Muscle layer of duodenum (tissue), 2 donors: ENCODE measurements at regions not wholly inside any gene's neighbourhood (a gene's known extent, or its start where the extent isn't known, plus 50 kb on each side); places are given as distances from the start of the nearest gene placed in this dataset.

Experiments used
- H3K27ac ChIP-seq: one replicate; pipeline ENCODE4 v1.7.0; 2013; ENCODE audit warnings: mild to moderate bottlenecking, low read length
- H3K27me3 ChIP-seq: one replicate; pipeline ENCODE4 v1.7.0; 2013; ENCODE audit warnings: low read depth, mild to moderate bottlenecking, control low read depth, low read length
- H3K36me3 ChIP-seq, 2 donors: one replicate each; pipeline ENCODE4 v1.7.0; 2013; ENCODE audit warnings: low read length in 2 of 2, control low read depth in 1 of 2, mild to moderate bottlenecking in 1 of 2; ENCODE audit not compliant: insufficient read depth in 2 of 2, control insufficient read depth in 1 of 2
- H3K4me1 ChIP-seq, 2 donors: one replicate each; pipeline ENCODE4 v1.7.0; 2013; ENCODE audit warnings: low read length in 2 of 2, mild to moderate bottlenecking in 2 of 2, control low read depth in 1 of 2, moderate library complexity in 1 of 2; ENCODE audit not compliant: insufficient read depth in 2 of 2, control insufficient read depth in 1 of 2
- H3K4me3 ChIP-seq, 2 donors: one replicate each; pipeline ENCODE4 v1.7.0; 2013; ENCODE audit warnings: low read length in 2 of 2, low read depth in 1 of 2, mild to moderate bottlenecking in 1 of 2
- H3K9me3 ChIP-seq, 2 donors: one replicate each; pipeline ENCODE4 v1.7.0; 2013; ENCODE audit warnings: low read length in 2 of 2, control low read depth in 1 of 2, mild to moderate bottlenecking in 1 of 2; ENCODE audit not compliant: control insufficient read depth in 1 of 2
- donor health status: healthy.

DNA sequence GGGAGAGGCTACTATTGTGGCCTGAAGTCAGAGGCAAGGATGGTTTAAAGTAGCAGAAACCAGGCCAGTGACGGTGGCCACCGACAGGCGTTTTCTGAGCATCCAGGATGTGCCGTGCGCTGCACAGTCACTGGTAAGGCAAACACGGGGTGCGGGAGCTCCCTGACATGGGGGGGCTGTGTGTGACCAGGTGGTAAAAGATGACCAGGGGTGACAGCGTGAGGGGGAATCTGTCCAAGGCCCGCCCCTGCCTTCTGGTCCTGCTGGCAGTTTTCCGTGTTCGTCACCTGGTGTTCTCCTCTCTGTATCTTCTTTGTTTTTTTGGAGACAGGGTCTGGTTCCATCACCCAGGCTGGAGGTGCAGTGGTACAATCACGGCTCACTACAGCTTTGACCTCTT lies 167.4 kb downstream of the ICE1 start:
- Histone ChIP-seq H3K27ac (no peak overlapping the region), H3K9me3 (no peaks in the 10 kb centered on the region), H3K4me3 (no peak overlapping the region), H3K27me3 (no peaks in the 10 kb centered on the region), H3K36me3 (no peaks in the 10 kb centered on the region), H3K4me1 (peaks cover 0 to 8% of the 10 kb centered on the region in 2 donors)

DNA sequence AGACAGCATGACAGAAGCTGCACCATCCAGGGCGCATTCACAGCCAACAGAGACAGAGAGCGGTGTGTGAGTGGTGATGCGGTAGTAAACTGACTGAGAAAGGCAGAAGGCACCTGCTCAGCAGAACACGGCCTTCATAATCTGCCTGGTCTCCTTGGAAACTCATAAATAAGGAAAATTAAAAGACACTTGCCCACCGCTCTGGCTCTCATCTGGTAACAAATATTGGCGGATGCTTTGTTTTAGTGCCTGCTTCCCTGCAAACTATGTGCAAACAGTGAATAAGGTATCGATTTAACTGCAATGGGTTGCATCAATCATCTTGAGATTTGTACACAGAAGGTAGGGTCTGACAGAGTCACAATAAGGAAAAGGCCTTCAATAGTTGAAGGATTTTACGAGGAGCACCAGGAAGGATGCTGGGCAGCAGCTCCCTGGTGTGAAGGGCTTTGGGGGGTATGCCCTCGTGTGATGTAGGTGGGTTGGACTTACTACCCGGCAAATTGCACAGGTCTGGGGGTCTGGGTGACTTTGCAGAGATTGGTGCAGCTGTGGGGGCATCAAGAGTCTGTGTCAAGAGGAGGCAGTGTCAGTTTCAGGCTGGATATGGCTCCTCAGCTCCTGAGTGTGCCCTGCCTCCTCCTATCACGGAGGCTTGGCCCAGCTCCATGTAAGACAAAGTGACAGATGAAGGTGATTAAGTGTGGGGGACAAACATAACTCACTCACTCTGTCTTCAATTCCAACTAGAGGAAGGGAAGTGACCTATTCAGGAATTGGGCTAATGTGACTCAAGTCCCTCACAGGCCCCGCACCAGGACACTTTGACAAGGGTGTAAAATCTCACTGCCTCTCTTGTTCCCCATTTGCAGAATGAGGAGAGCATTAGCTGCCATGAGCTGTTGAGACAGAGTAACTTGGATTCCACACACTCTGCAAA lies 166.7 kb downstream of the ICE1 start:
- H3K4me1 ChIP-seq = peaks cover 0 to 11% of the 10 kb centered on the region in 2 donors

DNA sequence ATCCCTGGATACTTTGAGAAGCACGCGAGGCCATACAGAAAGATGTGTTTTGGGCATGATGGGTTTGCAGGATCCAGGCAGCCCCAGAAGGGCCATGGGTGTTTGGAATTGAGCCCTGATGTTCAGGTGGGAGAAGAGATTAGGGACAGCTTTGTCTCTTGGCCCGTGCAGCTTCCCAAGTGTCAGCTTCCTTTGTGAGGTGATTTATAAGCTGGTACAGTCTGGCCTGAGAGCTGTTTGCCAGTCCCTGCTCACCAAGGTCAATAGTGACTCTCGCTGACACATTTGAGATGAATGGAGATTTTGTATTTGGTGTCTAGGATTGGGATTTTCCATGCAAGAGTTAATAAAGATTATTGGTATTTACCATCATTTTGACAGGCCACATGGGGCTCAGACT lies 165.9 kb downstream of the ICE1 start:
- Histone ChIP-seq H3K36me3 (no peaks in the 10 kb centered on the region), H3K27ac (no peak overlapping the region), H3K27me3 (no peaks in the 10 kb centered on the region), H3K9me3 (no peaks in the 10 kb centered on the region), H3K4me1 (peaks cover 0 to 11% of the 10 kb centered on the region in 2 donors), H3K4me3 (no peak overlapping the region)

More for the DNA sequence above, 166.7 kb downstream of the ICE1 start:
- Histone ChIP-seq H3K36me3 (no peaks in the 10 kb centered on the region), H3K27ac (no peak overlapping the region), H3K9me3 (no peaks in the 10 kb centered on the region), H3K4me3 (no peak overlapping the region), H3K27me3 (no peaks in the 10 kb centered on the region)

DNA sequence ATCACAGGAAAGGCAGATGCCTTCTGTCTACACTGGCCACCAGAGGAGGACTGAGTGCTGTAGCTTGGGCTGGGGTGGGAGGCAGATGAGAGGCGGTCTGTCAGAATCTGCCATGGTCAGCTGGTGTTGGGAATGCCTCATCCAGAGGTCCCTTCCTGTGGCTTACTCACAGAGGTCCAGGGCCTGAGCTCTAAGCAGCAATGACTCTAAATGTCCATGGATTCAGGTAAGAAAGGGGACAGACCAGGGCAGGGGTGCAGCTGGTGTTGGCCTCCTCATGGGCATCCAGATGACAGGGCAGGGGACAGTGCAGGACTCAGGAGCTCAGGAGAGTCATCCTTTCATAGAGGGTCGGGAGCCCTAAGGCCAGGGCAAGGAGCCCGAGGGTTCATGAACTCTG lies 165.0 kb downstream of the ICE1 start:
- Histone ChIP-seq H3K4me3 (no peak overlapping the region), H3K36me3 (no peaks in the 10 kb centered on the region), H3K27ac (no peak overlapping the region), H3K9me3 (no peaks in the 10 kb centered on the region), H3K27me3 (no peaks in the 10 kb centered on the region), H3K4me1 (peaks cover 0 to 11% of the 10 kb centered on the region in 2 donors)

DNA sequence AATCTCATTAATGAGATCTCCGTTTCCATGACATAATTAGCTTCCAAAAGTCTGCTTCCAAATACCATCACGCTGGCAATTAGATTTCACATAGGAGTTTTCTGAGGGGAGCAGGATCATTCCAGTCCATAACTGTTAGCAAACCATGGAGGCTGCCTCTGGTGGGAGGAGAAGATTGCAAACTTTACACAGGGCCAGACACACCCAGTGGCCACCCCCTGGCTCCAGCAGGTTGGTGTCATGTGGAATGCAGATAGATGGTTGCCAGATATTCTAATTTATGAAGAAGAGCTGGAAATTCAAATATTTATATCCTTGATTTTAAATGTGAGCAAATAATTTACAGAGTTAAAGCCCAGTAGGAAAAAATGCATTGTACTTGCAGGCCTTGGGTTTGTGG lies 164.2 kb downstream of the ICE1 start:
- Histone ChIP-seq H3K4me1 (peaks cover 0 to 11% of the 10 kb centered on the region in 2 donors), H3K36me3 (no peaks in the 10 kb centered on the region), H3K4me3 (no peak overlapping the region), H3K27ac (no peak overlapping the region), H3K9me3 (no peaks in the 10 kb centered on the region), H3K27me3 (no peaks in the 10 kb centered on the region)

DNA sequence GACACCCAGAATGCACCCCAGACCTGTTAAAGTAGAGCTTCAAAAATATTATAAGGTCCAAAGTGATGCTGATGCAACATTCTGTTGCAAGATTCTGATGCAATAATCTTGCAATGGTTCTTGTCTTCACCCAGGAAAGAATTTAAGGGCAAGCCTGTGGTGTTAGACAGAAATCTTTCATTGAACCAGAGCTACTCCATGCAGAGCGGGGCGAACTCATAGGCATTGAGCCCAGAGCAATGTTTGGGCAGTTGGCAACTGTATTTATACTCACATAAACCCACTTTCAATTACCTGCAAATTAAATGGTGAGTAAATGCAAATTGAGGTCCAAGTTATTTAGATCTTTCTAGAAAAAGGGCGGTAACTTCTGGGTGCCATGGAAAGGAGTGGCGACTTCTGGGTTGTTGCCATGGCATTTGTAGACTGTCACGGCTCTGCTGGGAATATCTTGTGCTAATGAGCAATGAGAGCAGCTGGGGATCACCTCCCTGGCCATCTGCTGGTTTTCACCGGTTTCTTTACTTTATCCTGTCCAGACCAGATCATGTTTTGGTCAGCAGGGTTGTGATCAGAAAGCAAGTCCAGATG lies 163.4 kb downstream of the ICE1 start:
- peaks cover 0 to 11% of the 10 kb centered on the region in 2 donors for H3K4me1 ChIP-seq
- H3K4me3 ChIP-seq = no peak overlapping the region
- H3K9me3 ChIP-seq = no peaks in the 10 kb centered on the region
- H3K27ac ChIP-seq = no peak overlapping the region
- H3K36me3 ChIP-seq = no peaks in the 10 kb centered on the region
- no peaks in the 10 kb centered on the region for H3K27me3 ChIP-seq

DNA sequence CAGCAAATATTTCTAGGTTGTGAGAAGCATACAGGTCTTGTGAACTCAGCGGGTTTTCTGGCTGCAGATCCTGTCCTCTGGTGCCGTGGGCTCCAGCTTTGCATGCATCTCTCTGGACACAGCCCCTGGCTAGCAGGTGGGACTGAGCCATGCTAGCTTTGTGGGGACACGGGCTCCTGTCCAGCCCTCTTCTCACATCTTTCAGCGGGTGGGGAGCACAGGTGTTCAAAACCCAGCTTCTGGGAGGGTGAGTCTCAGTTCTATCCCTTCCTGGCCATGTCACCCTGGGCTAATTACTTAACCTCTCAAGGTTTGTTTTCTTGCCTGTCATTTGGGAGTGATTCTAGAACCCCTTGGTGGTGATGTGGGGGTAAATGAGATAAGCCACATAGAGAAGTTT lies 162.3 kb downstream of the ICE1 start:
- Histone ChIP-seq H3K9me3 (no peaks in the 10 kb centered on the region), H3K36me3 (no peaks in the 10 kb centered on the region), H3K4me3 (no peak overlapping the region), H3K27ac (no peak overlapping the region), H3K27me3 (no peaks in the 10 kb centered on the region), H3K4me1 (peaks cover 0 to 11% of the 10 kb centered on the region in 2 donors)

DNA sequence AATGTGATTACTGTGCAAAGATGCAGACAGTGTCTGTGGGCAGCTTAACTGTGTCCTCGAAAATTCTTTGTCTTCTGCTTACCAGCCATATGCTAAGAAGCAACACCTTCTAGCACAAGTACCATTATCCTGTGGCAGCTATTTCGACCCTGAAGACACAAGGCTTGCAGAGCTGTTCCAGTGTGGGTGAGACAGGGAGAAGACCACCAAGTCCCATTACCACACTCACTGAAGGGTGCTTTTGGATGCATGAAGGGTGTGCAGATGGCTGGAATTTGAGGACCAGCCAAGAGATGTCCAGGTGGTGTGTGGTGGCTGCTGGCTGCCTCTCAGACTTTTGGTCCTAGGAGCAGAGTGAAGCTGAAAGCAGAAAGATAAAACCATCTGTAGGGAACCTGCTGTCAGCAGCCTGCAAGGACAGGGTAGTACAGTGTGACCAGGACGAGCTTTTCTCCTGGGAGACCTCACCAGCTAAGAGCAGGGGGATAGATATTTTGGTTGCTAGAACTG lies 161.8 kb downstream of the ICE1 start:
- H3K9me3 ChIP-seq = no peaks in the 10 kb centered on the region

DNA sequence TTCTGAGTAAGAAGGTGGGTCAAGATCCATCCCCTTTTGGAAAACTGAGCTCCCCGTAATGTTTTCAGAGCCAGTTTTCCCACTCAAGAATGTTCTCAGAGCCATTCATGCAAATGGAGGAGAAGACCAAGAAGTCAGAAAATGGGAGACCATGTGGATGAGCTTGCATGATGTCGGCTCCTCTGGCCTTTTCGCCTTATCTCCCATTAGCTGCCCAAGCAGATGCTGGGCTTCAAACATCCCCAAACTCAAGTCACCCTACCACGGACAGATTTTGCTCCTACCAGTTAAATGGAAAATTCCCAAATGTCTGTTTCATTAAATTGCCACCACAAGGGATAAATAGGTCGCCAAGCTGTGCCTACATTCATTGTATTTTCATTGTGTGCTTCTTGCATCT lies 161.4 kb downstream of the ICE1 start:
- H3K9me3 ChIP-seq = no peaks in the 10 kb centered on the region
- H3K27me3 ChIP-seq = no peaks in the 10 kb centered on the region
- H3K4me1 ChIP-seq = peaks cover 0 to 11% of the 10 kb centered on the region in 2 donors
- no peak overlapping the region for H3K4me3 ChIP-seq
- no peaks in the 10 kb centered on the region for H3K36me3 ChIP-seq
- H3K27ac ChIP-seq = no peak overlapping the region

More for the DNA sequence above, 161.8 kb downstream of the ICE1 start:
- Histone ChIP-seq H3K27me3 (no peaks in the 10 kb centered on the region), H3K27ac (no peak overlapping the region), H3K4me3 (no peak overlapping the region), H3K36me3 (no peaks in the 10 kb centered on the region), H3K4me1 (peaks cover 0 to 11% of the 10 kb centered on the region in 2 donors)

DNA sequence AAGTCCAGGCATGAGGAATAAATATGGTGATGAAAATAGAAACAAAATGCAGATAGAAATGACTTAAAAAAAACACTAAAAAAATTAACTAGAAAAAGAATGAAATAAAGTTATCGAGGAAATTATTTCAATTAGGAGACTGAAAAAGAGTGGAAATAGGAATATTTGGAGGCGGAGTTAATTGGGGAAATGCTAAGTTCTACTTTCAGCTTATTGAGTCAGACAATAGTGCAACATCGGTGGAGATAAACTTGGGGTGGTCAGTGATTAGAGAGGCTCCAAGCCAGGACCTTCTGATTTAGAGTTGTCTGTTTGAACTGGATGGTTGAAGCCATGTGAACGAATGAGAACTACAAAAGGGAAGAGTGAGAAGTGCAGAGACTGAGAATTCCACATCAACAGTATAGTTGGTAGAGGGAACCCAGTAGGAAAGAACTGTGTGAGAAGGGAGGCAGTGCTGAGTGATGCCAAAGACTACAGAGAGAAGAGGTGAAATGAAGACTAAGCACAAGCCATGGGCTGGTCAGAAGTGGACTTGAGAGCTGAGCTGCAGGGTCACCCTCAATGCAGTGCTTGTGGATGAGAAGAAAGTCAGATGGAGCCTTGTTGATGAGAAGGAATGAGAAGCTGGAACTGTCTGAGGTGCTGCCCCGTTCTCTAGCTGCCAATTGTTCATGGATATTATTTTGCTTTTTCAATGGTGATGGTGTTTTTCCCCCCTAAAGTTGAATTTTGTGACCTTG lies 160.7 kb downstream of the ICE1 start:
- no peaks in the 10 kb centered on the region for H3K27me3 ChIP-seq
- no peak overlapping the region for H3K4me3 ChIP-seq
- peaks cover 0 to 11% of the 10 kb centered on the region in 2 donors for H3K4me1 ChIP-seq
- H3K27ac ChIP-seq = no peak overlapping the region
- no peaks in the 10 kb centered on the region for H3K9me3 ChIP-seq
- no peaks in the 10 kb centered on the region for H3K36me3 ChIP-seq

DNA sequence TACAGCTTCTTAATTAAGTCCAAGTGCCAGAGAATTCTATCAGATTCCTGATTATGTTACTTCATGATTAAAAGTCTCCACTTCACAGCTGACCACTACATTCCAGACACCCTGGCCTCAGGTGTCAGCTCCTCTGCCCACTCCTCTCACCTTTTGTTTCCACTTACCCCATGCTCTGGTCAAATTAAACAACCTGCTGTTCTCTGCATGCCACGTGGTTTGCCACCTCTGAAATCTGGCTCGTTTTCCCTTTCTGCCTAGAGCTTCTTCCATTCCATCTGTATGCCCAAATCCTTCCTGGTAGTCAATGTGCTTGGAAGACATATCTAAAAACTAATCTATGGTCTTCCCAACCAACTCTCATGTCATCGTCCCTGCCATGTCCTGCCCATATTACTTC lies 158.6 kb downstream of the ICE1 start:
- Histone ChIP-seq H3K27ac (no peak overlapping the region), H3K9me3 (no peaks in the 10 kb centered on the region), H3K36me3 (no peaks in the 10 kb centered on the region), H3K4me3 (no peak overlapping the region), H3K4me1 (peaks cover 0 to 9% of the 10 kb centered on the region in 2 donors), H3K27me3 (no peaks in the 10 kb centered on the region)
